CD14-positive monocyte (primary cell): ENCODE measurements at regions not wholly inside any gene's neighbourhood (a gene's known extent, or its start where the extent isn't known, plus 50 kb on each side); places are given as distances from the start of the nearest gene placed in this dataset.

ENCODE experiments used
- DNase-seq, 3 donors: peaks; one replicate each; pipeline ENCODE4 v3.0.0-alpha.2; 2011 to 2022
- H2AFZ ChIP-seq: 2 replicates; pipeline ENCODE4 v1.6.0; 2012; ENCODE audit warnings: mild to moderate bottlenecking, low read depth, low read length, inconsistent platforms; ENCODE audit not compliant: insufficient read depth, poor library complexity, severe bottlenecking
- H3K27ac ChIP-seq, 2 donors: 1 replicate in 1 of 2; 2 replicates in 1 of 2; pipeline ENCODE4 v1.5.1; 2012 to 2013; ENCODE audit warnings: low read length in 2 of 2, control low read depth in 1 of 2, inconsistent platforms in 1 of 2, low read depth in 1 of 2, mild to moderate bottlenecking in 1 of 2
- H3K27me3 ChIP-seq, 2 donors: one replicate each; pipeline versions ENCODE4 v1.6.0 to v1.6.1; 2011 to 2013; ENCODE audit warnings: low read length in 2 of 2; ENCODE audit not compliant: control insufficient read depth in 2 of 2, insufficient read depth in 2 of 2
- H3K36me3 ChIP-seq, 2 donors: replicated peaks in 1 of 2; 1 replicate in 1 of 2; 2 replicates in 1 of 2; pipeline versions ENCODE4 v1.5.1 to v1.6.1; 2012 to 2013; ENCODE audit warnings: low read length in 2 of 2, control low read depth in 1 of 2, inconsistent platforms in 1 of 2, mild to moderate bottlenecking in 1 of 2; ENCODE audit not compliant: insufficient read depth in 2 of 2, control insufficient read depth in 1 of 2
- H3K4me1 ChIP-seq, 2 donors: 1 replicate in 1 of 2; 2 replicates in 1 of 2; pipeline versions ENCODE4 v1.5.1 to v1.6.1; 2012 to 2013; ENCODE audit warnings: low read length in 2 of 2, control low read depth in 1 of 2, inconsistent platforms in 1 of 2, mild to moderate bottlenecking in 1 of 2, moderate library complexity in 1 of 2; ENCODE audit not compliant: insufficient read depth in 2 of 2, control insufficient read depth in 1 of 2
- H3K4me2 ChIP-seq: replicated peaks from 2 replicates; pipeline ENCODE3; 2012; ENCODE audit warnings: low read length, moderate library complexity, mild to moderate bottlenecking; ENCODE audit not compliant: poor library complexity, severe bottlenecking; ENCODE audit errors: extremely low read depth
- H3K4me3 ChIP-seq, 3 experiments: fragments of 200-600 bp in 1 of 3; sonication (generic) in 1 of 3; replicated peaks in 1 of 3; 1 replicate in 2 of 3; 2 replicates in 1 of 3; pipeline ENCODE4 v1.5.1; 2011 to 2013; ENCODE audit warnings: low read length in 3 of 3, mild to moderate bottlenecking in 3 of 3, control low read depth in 2 of 3, low read depth in 2 of 3, inconsistent platforms in 1 of 3, moderate library complexity in 1 of 3
- H3K79me2 ChIP-seq: 2 replicates; pipeline ENCODE4 v1.6.0; 2012; ENCODE audit warnings: mild to moderate bottlenecking, control low read depth, inconsistent platforms, low read length, moderate library complexity; ENCODE audit not compliant: insufficient read depth
- H3K9ac ChIP-seq: 2 replicates; pipeline ENCODE4 v1.6.0; 2017; ENCODE audit warnings: low read length, mild to moderate bottlenecking; ENCODE audit not compliant: insufficient read depth, poor library complexity, severe bottlenecking
- H3K9me3 ChIP-seq, 2 donors: replicated peaks in 1 of 2; 1 replicate in 1 of 2; 2 replicates in 1 of 2; pipeline versions ENCODE4 v1.5.1 to v1.6.1; 2012 to 2013; ENCODE audit warnings: low read length in 2 of 2, control low read depth in 1 of 2; ENCODE audit not compliant: control insufficient read depth in 1 of 2, insufficient read depth in 1 of 2
- H4K20me1 ChIP-seq: 2 replicates; pipeline ENCODE4 v1.6.0; 2012; ENCODE audit warnings: mild to moderate bottlenecking, low read length, control low read depth, moderate library complexity; ENCODE audit not compliant: insufficient read depth
- H3K27ac Mint-ChIP-seq, 7 donors: one replicate each; pipeline ENCODE4 v1.8.0; 2020; ENCODE audit warnings: mild to moderate bottlenecking in 7 of 7, mixed read lengths in 7 of 7, moderate library complexity in 6 of 7, inconsistent platforms in 2 of 7
- H3K27me3 Mint-ChIP-seq, 3 donors: one replicate each; pipeline ENCODE4 v1.8.0; 2021 to 2022; ENCODE audit warnings: low read depth in 3 of 3, mild to moderate bottlenecking in 3 of 3, mixed read lengths in 3 of 3, moderate library complexity in 3 of 3, inconsistent platforms in 1 of 3
- H3K36me3 Mint-ChIP-seq, 2 donors: one replicate each; pipeline ENCODE4 v1.8.0; 2020; ENCODE audit warnings: mixed read lengths in 2 of 2, inconsistent platforms in 1 of 2, mild to moderate bottlenecking in 1 of 2
- H3K4me1 Mint-ChIP-seq: one replicate; pipeline ENCODE4 v1.8.0; 2020; ENCODE audit warnings: mild to moderate bottlenecking, mixed read lengths
- H3K4me3 Mint-ChIP-seq, 2 donors: one replicate each; pipeline ENCODE4 v1.8.0; 2020; ENCODE audit warnings: mild to moderate bottlenecking in 2 of 2, mixed read lengths in 2 of 2, moderate library complexity in 1 of 2
- H3K9me3 Mint-ChIP-seq, 7 donors: one replicate each; pipeline ENCODE4 v1.8.0; 2020 to 2022; ENCODE audit warnings: mixed read lengths in 7 of 7, mild to moderate bottlenecking in 6 of 7, moderate library complexity in 6 of 7, inconsistent platforms in 2 of 7
- CTCF ChIP-seq: fragments of 200-600 bp; IDR thresholded peaks from one replicate; pipeline ENCODE4 v1.8.0; 2022; ENCODE audit warnings: antibody characterized with exemption, mild to moderate bottlenecking
- WGBS: methylation state at CpG from one replicate; pipeline ENCODE4 v1.1.5; 2013; ENCODE audit warnings: missing lambda C conversion rate; ENCODE audit not compliant: insufficient coverage; 5-methylcytosine and 5-hydroxymethylcytosine counted together
- intact Hi-C, 2 donors: fragments of 100-400 bp; cut with micrococcal nuclease; formaldehyde crosslinking; loops; one replicate each; pipeline versions ENCODE4 v1.15.0 to v1.15.1; 2023

GRCh38 chr12:16788506-16789203, 182.7 kb upstream of the LMO3 start:
- H3K9ac ChIP-seq = no peak overlapping the region
- H3K9me3 Mint-ChIP-seq = peaks cover 0 to 5% (median 0%) of the 10 kb centered on the region in 7 donors
- no peak overlapping the region for H3K27ac ChIP-seq
- no peaks in the 10 kb centered on the region for H3K36me3 Mint-ChIP-seq
- peaks cover 0 to 2% of the 10 kb centered on the region in 2 donors for H3K9me3 ChIP-seq
- H3K4me2 ChIP-seq = no peak overlapping the region
- no peaks in the 10 kb centered on the region for H3K27me3 ChIP-seq
- no peak for TF ChIP-seq CTCF
- no peak overlapping the region for H3K27ac Mint-ChIP-seq
- H3K4me3 Mint-ChIP-seq = no peak overlapping the region
- H3K4me1 Mint-ChIP-seq = no peaks in the 10 kb centered on the region
- no peak for DNase-seq
- H2AFZ ChIP-seq = no peak overlapping the region
- H4K20me1 ChIP-seq = no peaks in the 10 kb centered on the region
- H3K4me3 ChIP-seq = no peak overlapping the region
- intact Hi-C loops = no loop called here
- no peaks in the 10 kb centered on the region for H3K79me2 ChIP-seq
- no peaks in the 10 kb centered on the region for H3K4me1 ChIP-seq
- WGBS = 50% methylated on average over 2 of the region's 5 CpGs
- H3K27me3 Mint-ChIP-seq = no peaks in the 10 kb centered on the region
- no peaks in the 10 kb centered on the region for H3K36me3 ChIP-seq

GRCh38 chr12:16785953-16786352, 180.0 kb upstream of the LMO3 start:
- H3K27ac ChIP-seq = no peak overlapping the region
- no peak overlapping the region for H2AFZ ChIP-seq
- WGBS = no CpG with 5 or more reads among the region's 2 CpGs
- H3K9ac ChIP-seq = no peak overlapping the region
- H3K36me3 Mint-ChIP-seq = no peaks in the 10 kb centered on the region
- H3K4me2 ChIP-seq = no peak overlapping the region
- DNase-seq = no peak
- no peaks in the 10 kb centered on the region for H3K36me3 ChIP-seq
- no peaks in the 10 kb centered on the region for H3K79me2 ChIP-seq
- no peak for TF ChIP-seq CTCF
- H3K4me1 ChIP-seq = no peaks in the 10 kb centered on the region
- H3K27me3 Mint-ChIP-seq = no peaks in the 10 kb centered on the region
- H4K20me1 ChIP-seq = no peaks in the 10 kb centered on the region
- intact Hi-C loops = no loop called here
- H3K4me1 Mint-ChIP-seq = no peaks in the 10 kb centered on the region
- H3K4me3 Mint-ChIP-seq = no peak overlapping the region
- H3K4me3 ChIP-seq = no peak overlapping the region
- peaks cover 0 to 5% (median 0%) of the 10 kb centered on the region in 7 donors for H3K9me3 Mint-ChIP-seq
- H3K27me3 ChIP-seq = no peaks in the 10 kb centered on the region
- no peak overlapping the region for H3K27ac Mint-ChIP-seq
- H3K9me3 ChIP-seq = no peaks in the 10 kb centered on the region
